Bronchial epithelial cell (primary cell): ENCODE measurements at regions not wholly inside any gene's neighbourhood (a gene's known extent, or its start where the extent isn't known, plus 50 kb on each side); places are given as distances from the start of the nearest gene placed in this dataset.

Source experiments
- DNase-seq: peaks from one replicate; pipeline ENCODE4 v3.0.0-alpha.2; 2010; ENCODE audit warnings: low read depth
- FAIRE-seq: peaks from 2 replicates; lab custom pipeline; 2011; peaks lifted over from hg19 to GRCh38; lab: Jason Lieb, UNC
- H3K27me3 ChIP-seq: 2 replicates; pipeline ENCODE4 v1.5.1; 2011; ENCODE audit warnings: low read length; ENCODE audit not compliant: control insufficient read depth, insufficient read depth
- H3K36me3 ChIP-seq: 2 replicates; pipeline ENCODE4 v1.5.1; 2011; ENCODE audit warnings: low read length; ENCODE audit not compliant: control insufficient read depth, insufficient read depth
- H3K4me3 ChIP-seq: 2 replicates; pipeline ENCODE4 v1.5.1; 2011; ENCODE audit warnings: mild to moderate bottlenecking, low read depth, low read length, control low read depth
- CTCF ChIP-seq: IDR thresholded peaks from 2 replicates; pipeline ENCODE4 v1.5.1; 2011; ENCODE audit warnings: mild to moderate bottlenecking, moderate library complexity, low read length, control low read depth, inconsistent platforms; ENCODE audit not compliant: insufficient read depth, severe bottlenecking

GRCh38 chr5:50990296-50990924 lies 324.0 kb downstream of the PARP8 start:
- TF ChIP-seq CTCF, result no peak
- no peak for DNase-seq

GRCh38 chr5:50995285-50995942 lies 329.0 kb downstream of the PARP8 start:
- Histone ChIP-seq H3K27me3 (no peaks in the 10 kb centered on the region), H3K4me3 (no peak overlapping the region), H3K36me3 (no peaks in the 10 kb centered on the region)
- TF ChIP-seq CTCF, result no peak
- no peak for DNase-seq
- FAIRE-seq, result no peak

More at GRCh38 chr5:50990296-50990924, 324.0 kb downstream of the PARP8 start:
- no peaks in the 10 kb centered on the region for H3K27me3 ChIP-seq
- H3K36me3 ChIP-seq, result no peaks in the 10 kb centered on the region
- no peak for FAIRE-seq
- H3K4me3 ChIP-seq, result no peak overlapping the region

GRCh38 chr5:51001227-51001923 lies 334.9 kb downstream of the PARP8 start:
- no peak for DNase-seq
- FAIRE-seq, result no peak
- Histone ChIP-seq H3K4me3 (no peak overlapping the region), H3K36me3 (no peaks in the 10 kb centered on the region), H3K27me3 (no peaks in the 10 kb centered on the region)
- TF ChIP-seq CTCF, result no peak

GRCh38 chr5:51002368-51002767 lies 335.9 kb downstream of the PARP8 start:
- no peak for DNase-seq
- Histone ChIP-seq H3K27me3 (no peaks in the 10 kb centered on the region), H3K36me3 (no peaks in the 10 kb centered on the region), H3K4me3 (no peak overlapping the region)
- no peak for FAIRE-seq
- no peak for TF ChIP-seq CTCF

GRCh38 chr5:51013036-51013435 lies 346.6 kb downstream of the PARP8 start:
- no peaks in the 10 kb centered on the region for H3K36me3 ChIP-seq
- DNase-seq, result no peak
- no peak for TF ChIP-seq CTCF
- no peak for FAIRE-seq
- no peak overlapping the region for H3K4me3 ChIP-seq
- H3K27me3 ChIP-seq, result no peaks in the 10 kb centered on the region
